Calu3 (cell line): ENCODE measurements at regions not wholly inside any gene's neighbourhood (a gene's known extent, or its start where the extent isn't known, plus 50 kb on each side); places are given as distances from the start of the nearest gene placed in this dataset.

Experiments
- BruUV-seq: library from RNA; stranded (reverse); fragments of 400-500 nt; replicated peaks from 2 replicates; lab custom pipeline; 2021; lab: Mats Ljungman, UMichigan
- CTCF ChIA-PET: fragments of 300-600 bp; sonication (Branson Sonifier 250); formaldehyde crosslinking; loops from one replicate; lab custom pipeline; 2022; ENCODE audit warnings: antibody characterized with exemption; lab: Charles Lee
- DNase-seq: peaks from one replicate; pipeline ENCODE4 v3.0.0; 2022
- H3K27ac Mint-ChIP-seq: one replicate; pipeline ENCODE4 v1.8.0; 2022; ENCODE audit warnings: mixed read lengths; ENCODE audit not compliant: unreplicated experiment
- H3K27me3 Mint-ChIP-seq: one replicate; pipeline ENCODE4 v1.8.0; 2022; ENCODE audit warnings: mixed read lengths; ENCODE audit not compliant: unreplicated experiment
- H3K36me3 Mint-ChIP-seq: one replicate; pipeline ENCODE4 v1.8.0; 2022; ENCODE audit warnings: mild to moderate bottlenecking, moderate library complexity, mixed read lengths; ENCODE audit not compliant: insufficient read depth, unreplicated experiment
- H3K4me1 Mint-ChIP-seq: one replicate; pipeline ENCODE4 v1.8.0; 2022; ENCODE audit warnings: mild to moderate bottlenecking, low read depth, mixed read lengths; ENCODE audit not compliant: unreplicated experiment
- H3K4me3 Mint-ChIP-seq: one replicate; pipeline ENCODE4 v1.8.0; 2022; ENCODE audit warnings: mild to moderate bottlenecking, low read depth, moderate library complexity, mixed read lengths; ENCODE audit not compliant: unreplicated experiment
- H3K9me3 Mint-ChIP-seq: one replicate; pipeline ENCODE4 v1.8.0; 2022; ENCODE audit warnings: low read depth, mixed read lengths; ENCODE audit not compliant: unreplicated experiment
- CTCF ChIP-seq: fragments of 200-600 bp; IDR thresholded peaks from one replicate; pipeline ENCODE4 v1.8.0; 2022; ENCODE audit warnings: antibody characterized with exemption; ENCODE audit not compliant: unreplicated experiment
- intact Hi-C: fragments of 100-400 bp; cut with micrococcal nuclease; formaldehyde crosslinking; loops from one replicate; pipeline ENCODE4 v1.10.0; 2022; ENCODE audit not compliant: unreplicated experiment

GRCh38 chr9:134518004-134518606 lies 123.5 kb upstream of the COL5A1 start:
- H3K4me3 Mint-ChIP-seq, result no peak overlapping the region
- H3K27ac Mint-ChIP-seq, result no peak overlapping the region
- CTCF ChIA-PET, result no interaction called here
- no peaks in the 10 kb centered on the region for H3K36me3 Mint-ChIP-seq
- no peak for DNase-seq
- BruUV-seq, result no TSS peak
- intact Hi-C loops, result no loop called here
- peaks cover 3% of the 10 kb centered on the region for H3K9me3 Mint-ChIP-seq
- H3K4me1 Mint-ChIP-seq, result no peaks in the 10 kb centered on the region
- H3K27me3 Mint-ChIP-seq, result peaks cover 25% of the 10 kb centered on the region
- TF ChIP-seq CTCF, result no peak

DNA sequence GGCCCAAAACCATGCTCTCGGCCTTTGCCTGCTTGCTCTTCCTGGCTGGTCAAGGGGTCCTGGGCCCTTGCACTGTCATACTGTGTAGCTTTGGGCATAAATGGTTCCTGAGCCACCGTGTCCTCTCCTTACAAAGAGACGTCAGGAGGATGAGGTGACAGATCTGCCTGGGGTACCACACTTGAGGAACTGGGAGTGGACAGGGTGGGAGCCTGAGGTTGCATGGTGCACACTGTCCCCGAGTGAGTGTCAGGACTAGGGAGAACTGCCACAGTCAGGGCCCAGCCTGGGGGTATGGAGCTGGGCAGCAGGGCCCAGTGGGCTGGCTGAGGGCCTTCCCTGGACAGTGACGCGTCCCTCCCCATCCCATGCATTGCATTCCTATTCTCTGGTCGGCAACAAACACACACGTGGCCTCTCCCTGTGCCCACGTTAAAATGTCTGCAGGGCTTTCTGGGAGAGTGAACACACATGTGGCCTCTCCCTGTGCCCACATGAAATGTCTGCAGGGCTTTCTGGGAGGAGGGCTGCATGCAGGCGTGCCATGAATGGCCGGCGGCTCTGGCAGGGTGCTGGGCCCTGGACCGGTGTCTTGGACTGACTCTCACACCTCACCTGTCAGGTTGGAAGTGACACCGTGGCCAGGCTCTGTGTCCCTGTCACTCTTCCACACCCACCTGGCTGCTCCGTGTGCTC lies 122.1 kb upstream of the COL5A1 start:
- H3K9me3 Mint-ChIP-seq, result peaks cover 3% of the 10 kb centered on the region
- H3K4me1 Mint-ChIP-seq, result no peaks in the 10 kb centered on the region
- peaks cover 32% of the 10 kb centered on the region for H3K27me3 Mint-ChIP-seq
- CTCF ChIA-PET, result no interaction called here
- no peak overlapping the region for H3K4me3 Mint-ChIP-seq
- no peak for TF ChIP-seq CTCF
- no TSS peak for BruUV-seq
- no peaks in the 10 kb centered on the region for H3K36me3 Mint-ChIP-seq
- DNase-seq, result no peak
- H3K27ac Mint-ChIP-seq, result no peak overlapping the region
- intact Hi-C loops, result no loop called here

- intact Hi-C loops, result no loop called here
- H3K27me3 Mint-ChIP-seq, result peaks cover 37% of the 10 kb centered on the region
- no peaks in the 10 kb centered on the region for H3K4me1 Mint-ChIP-seq
- TF ChIP-seq CTCF, result no peak
- no peak overlapping the region for H3K4me3 Mint-ChIP-seq
- BruUV-seq, result no TSS peak
- H3K9me3 Mint-ChIP-seq, result peaks cover under 1% of the 10 kb centered on the region
- no peak overlapping the region for H3K27ac Mint-ChIP-seq
- DNase-seq, result no peak
- H3K36me3 Mint-ChIP-seq, result peaks cover 3% of the 10 kb centered on the region
- CTCF ChIA-PET, result no interaction called here
Observed at GRCh38 chr9:134521817-134522501, 119.6 kb upstream of the COL5A1 start.

DNA sequence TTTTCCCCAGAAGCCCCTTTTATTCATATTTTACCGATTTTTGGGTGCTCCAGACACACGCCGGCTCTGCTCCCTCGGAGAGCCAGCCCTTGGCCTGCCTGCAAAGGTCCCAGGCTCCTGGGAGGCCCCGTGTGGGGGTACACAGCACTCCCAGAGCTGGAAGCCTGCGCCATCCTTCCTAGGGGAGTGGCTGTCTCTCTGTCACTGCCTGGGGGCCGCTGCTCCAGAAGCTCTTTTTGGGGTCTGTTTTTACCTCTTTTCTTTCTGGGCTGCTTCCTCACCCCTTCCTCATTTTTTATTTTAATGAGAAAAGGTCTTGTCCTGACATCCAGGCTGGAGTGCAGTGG lies 119.1 kb upstream of the COL5A1 start:
- Mint-ChIP-seq H3K27me3 (peaks cover 42% of the 10 kb centered on the region), H3K4me1 (no peaks in the 10 kb centered on the region), H3K9me3 (peaks cover 2% of the 10 kb centered on the region), H3K4me3 (no peak overlapping the region), H3K27ac (no peak overlapping the region), H3K36me3 (peaks cover 3% of the 10 kb centered on the region)
- CTCF ChIA-PET, result no interaction called here
- no TSS peak for BruUV-seq
- intact Hi-C loops, result no loop called here
- DNase-seq, result no peak
- no peak for TF ChIP-seq CTCF
